Activated T-cell treated with anti-CD3 and anti-CD28 coated beads for 24 hours (primary cell): ENCODE measurements at regions not wholly inside any gene's neighbourhood (a gene's known extent, or its start where the extent isn't known, plus 50 kb on each side); places are given as distances from the start of the nearest gene placed in this dataset.
"Not testable (repeated sequence)": the region's sequence is repeated elsewhere in the genome, so short reads cannot be mapped to it uniquely, and the experiment has no call there.

Experiments
- DNase-seq: peaks from one replicate; pipeline ENCODE4 v3.0.0-alpha.2; 2020; ENCODE audit warnings: low read depth

DNA sequence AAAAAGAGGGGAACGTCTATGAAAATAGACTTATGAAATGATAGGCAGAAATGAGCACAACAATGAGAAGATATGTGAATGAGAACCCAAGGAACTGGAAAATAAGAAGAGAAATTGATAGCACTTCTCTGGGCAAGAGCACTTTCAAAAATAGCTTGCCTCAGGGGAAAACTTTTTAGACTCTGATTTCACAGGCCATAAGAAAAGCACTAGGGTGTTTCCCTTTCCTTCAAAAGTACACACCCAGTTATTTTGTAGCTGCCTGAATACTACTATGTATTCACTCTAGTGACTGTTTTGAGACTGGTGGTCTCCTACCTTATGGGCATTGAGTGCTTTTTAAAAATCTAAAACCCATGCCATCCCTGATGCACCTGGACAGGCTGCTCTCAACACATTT is 172.3 kb upstream of the SOX6 start:
- no peak for DNase-seq

GRCh38 chr11:16527525-16528246 is 171.3 kb upstream of the SOX6 start:
- DNase-seq, result no peak

DNA sequence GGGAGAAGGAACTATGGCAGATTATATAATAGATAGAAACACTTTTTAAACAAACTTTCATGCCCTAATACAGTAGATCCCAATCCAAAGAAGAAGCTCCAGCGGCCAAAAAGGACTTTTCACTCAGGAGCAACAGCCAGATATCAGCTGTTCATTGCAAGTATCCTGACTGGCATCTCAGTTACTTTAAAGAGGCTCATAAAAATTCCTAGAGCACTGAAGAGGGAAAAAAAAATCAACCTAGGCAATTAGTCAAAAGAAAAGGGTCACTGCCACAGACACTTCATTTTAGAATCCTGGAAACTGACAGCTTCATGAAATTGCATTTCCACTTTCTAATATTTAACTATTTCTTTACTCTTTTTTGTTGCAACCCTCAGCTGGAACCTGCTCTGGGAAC is 170.6 kb upstream of the SOX6 start:
- DNase-seq, result no peak

DNA sequence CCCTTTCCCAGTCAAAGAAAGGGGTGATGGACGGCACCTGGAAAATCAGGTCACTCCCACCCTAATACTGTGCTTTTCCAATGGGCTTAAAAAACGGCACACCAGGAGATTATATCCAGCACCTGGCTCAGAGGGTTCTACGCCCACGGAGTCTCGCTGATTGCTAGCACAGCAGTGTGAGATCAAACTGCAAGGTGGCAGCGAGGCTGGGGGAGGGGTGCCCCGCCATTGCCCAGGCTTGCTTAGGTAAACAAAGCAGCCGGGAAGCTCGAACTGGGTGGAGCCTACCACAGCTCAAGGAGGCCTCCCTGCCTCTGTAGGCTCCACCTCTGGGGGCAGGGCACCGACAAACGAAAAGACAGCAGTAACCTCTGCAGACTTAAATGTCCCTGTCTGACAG is 164.4 kb upstream of the SOX6 start:
- not testable (repeated sequence) for DNase-seq

DNA sequence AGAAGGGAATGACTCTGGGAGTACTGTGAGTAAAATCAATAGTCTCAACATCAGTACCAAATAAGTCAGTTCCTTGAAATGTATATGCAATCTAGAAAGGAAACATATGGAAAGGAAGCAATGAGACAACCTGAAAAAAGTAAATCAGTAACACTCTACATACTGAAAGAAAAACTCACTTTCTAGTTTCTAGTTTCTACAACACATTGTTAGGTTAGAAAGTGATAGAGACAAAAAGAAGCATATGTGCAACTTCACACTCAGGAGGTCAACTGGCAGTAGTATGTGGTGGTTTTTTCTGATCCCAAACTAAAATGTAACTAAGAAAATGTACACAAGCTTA is 156.5 kb upstream of the SOX6 start:
- DNase-seq, result no peak

DNA sequence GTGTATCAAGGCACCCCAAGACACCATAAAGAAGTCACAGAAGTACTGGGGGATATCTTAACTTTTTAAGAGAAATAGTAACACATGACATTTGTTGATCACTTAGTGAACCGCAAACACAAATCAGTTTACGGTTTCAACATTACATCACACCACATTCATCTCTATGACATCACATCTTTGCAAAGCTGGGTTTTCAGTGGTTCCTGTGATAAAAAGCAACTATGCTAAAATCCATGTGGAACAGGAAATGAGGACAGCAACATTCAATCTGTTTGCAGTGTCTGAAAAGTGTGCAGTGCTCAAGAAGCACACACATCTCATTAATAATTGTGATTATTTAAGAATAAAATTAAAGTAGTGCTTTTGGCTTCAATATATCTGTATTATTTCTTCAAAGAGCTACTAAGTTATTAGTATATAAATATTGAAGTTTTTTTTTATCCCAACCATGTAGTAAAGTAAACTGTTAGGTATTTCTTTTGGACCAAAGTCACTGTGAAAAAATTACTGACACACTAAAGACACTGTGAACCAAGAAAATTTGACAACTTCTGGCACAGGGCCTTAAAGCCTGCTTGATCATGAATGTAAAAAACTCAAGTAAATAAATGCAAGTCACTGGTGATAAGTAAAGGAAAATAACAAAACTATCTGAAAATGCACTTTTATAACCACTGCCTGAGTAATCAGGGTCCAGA is 156.0 kb upstream of the SOX6 start:
- DNase-seq, result no peak

- no peak for DNase-seq
Observed at GRCh38 chr11:16511116-16512114, 155.1 kb upstream of the SOX6 start.

DNA sequence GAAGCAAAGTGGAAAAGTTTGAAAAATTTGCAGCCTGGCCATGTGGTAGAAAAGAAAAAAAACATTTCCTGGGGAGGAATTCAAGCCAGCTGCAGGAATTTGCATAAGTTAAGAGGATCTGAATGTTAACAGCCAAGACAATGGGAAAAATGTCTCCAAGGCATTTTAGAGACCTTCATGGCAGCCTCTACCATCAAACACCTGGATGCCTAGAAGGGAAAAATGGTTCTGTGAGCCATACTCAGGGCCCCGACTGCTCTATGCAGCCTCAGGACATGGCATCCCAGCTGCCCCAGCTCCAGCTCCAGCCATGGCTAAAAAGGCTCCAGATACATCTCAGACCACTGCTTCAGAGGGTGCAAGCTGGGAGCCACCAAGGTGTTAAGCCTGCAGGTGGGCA is 149.1 kb upstream of the SOX6 start:
- no peak for DNase-seq

GRCh38 chr11:16503891-16504290 is 147.5 kb upstream of the SOX6 start:
- DNase-seq, result not testable (repeated sequence)

GRCh38 chr11:16494918-16495691 is 138.8 kb upstream of the SOX6 start:
- no peak for DNase-seq

DNA sequence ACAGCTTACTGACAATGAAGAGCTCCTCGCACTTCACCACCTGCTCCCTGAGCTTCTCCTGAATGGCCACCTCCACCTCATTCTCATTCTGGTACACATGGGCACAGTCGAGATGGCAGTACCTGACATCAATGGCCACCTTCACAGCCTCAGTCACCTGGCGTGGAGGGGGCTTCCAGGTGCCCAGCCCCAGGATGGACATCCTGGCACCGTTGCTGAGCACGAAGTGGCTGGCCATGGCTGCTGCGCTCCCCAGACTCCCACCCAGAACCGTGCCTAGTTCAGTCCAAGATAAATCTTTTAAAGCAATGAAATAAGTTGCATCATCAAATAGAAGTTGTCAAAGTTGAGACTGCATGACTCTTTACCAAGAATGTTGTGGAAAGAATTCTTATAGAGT is 128.1 kb upstream of the SOX6 start:
- no peak for DNase-seq

DNA sequence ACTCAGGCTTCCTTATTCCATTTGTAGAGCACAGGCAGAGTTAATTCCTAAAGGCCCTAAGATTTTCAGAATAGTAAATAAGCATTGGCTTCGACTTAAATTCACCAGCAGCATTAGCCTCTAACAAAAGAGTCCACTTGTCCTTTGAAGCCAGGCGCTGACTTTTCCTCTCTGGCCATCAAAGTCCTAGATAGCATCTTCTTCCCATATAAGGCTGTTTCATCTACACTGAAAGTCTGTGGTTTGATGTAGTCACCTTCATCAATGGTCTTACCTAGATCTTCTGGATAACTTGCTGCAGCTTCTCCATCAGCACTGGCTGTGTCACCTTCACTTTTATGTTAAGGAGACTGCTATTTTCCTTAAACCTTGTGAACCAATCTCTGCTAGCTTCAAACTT is 118.3 kb upstream of the SOX6 start:
- no peak for DNase-seq

GRCh38 chr11:16469968-16470367 is 113.6 kb upstream of the SOX6 start:
- no peak for DNase-seq

DNA sequence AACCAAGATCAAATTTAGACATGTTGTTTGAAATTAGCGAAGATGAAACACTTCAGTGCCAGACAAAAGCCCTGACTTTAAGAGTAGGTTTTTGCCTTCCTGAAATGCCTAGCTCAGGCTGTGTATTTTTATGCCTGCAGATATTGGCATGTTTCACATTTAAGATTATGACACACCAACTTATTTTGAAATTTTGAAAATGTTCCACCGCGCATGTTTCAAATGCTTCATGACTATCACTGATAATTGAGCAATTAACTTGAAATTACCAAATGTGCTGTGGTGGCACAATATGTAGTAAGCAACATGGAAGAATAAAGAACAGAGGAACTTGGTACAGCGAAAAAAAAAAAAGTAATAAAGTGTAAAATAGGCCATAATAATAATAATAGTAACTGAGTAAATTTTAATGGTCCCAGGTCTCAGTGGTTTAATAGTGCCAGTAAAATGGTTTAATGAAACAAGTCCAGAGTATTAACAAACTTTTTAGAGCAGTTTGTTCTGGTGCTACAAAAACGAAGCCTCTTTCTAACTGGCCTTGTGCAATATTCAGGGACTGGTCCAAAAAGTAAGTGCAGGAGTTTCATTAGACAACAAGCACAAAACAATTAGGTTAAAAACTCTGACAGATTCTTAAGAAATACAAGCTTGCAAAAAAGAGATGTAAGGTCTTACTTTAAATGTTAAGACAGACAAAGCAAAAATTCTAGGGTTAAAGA is 112.5 kb upstream of the SOX6 start:
- no peak for DNase-seq

- DNase-seq, result no peak
Observed at GRCh38 chr11:16460508-16460907, 104.2 kb upstream of the SOX6 start.

GRCh38 chr11:16456366-16456765 is 100.0 kb upstream of the SOX6 start:
- DNase-seq, result no peak

DNA sequence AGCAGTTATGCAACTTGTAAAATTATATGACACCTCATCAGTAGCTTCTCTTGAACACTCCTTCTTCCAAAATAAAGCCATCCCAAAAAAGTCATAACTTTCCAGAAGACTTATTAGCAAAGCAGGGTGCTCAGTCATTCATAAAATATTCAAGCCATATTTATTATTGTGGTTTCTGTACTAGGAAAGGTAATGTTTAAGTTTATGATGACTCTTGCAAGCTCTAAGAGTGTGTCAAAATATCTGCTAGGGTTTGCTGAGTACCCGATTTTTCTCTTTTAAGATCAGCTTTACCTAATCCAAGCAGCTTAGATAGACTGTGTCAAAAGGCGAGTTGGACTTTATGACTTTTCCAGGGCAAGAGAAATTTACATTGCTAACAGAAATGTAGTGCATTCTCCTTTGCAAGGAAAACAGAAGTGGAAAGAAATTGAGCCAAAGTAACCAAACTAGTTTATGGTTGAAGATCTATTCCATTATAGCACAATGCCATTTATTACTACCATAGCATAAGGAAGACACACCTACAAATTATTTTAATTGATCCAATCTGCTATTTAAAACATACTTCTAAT is 98.0 kb upstream of the SOX6 start:
- no peak for DNase-seq

DNA sequence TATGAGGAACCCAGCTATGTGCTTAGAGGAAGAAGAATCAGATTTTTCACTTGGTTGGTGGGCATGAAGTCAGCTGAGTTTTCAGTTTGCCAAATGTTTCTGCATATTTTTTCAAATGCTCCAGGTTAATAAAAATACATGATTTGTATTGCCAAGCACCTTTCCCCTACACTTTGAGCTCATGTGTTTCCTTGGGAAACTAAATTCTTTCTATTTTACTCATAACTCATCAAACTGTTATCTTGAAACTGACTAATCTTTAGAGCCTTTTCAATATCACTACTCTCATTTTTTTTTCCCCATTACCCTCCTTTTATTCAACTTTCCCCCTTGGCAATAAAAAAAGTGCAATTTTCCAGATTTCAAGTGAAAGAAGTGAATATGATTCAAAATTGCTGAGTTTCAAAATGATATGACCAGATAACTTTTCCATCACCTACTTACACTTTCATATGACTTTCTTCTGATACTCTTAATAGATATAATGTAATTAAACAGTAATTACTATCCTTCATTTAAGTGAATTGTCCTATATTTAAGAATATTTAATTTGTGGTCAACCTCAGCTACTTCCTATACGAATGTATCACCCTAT is 91.9 kb upstream of the SOX6 start:
- DNase-seq, result no peak

- no peak for DNase-seq
Observed at GRCh38 chr11:16441461-16441860, 85.1 kb upstream of the SOX6 start.

DNA sequence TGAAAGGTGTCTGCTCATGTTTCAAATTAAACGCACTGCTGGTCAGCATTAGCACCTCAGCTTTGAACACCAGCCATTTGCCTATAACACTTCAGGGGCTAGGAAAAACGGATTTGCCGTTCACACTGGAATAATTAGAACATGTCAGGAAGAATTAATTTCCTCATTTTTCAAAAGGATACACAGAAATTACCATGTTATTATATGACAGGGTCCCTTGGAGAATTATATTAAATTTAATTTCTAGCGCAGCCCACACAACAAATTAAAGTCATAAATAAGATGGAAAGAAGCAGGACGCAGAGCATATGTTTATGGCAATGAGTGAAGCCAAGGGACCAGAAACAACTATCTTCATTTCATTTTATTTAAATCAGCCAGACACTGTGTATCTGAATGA is 83.8 kb upstream of the SOX6 start:
- DNase-seq, result no peak

DNA sequence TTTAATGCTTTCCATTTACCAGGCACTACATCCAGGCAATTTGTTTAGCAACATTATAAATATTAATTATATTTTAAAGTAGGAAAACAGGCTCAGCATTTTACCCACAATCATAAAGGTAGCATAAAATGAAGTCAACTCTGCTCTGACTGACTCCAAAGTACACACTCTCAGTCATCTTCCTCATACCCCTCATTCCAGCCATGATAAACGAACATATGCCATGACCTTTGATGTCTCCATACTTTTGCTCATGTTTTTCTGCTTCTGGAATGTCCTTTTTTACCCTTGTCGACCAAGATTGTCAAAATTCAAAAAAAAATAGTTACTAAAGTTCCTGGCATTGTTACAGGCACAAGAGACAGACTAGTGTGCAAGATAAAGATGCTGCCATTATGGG is 77.7 kb upstream of the SOX6 start:
- no peak for DNase-seq
